HG03066 (cell line): ENCODE measurements at regions not wholly inside any gene's neighbourhood (a gene's known extent, or its start where the extent isn't known, plus 50 kb on each side); places are given as distances from the start of the nearest gene placed in this dataset.
"Not testable (repeated sequence)": the region's sequence is repeated elsewhere in the genome, so short reads cannot be mapped to it uniquely, and the experiment has no call there.

ENCODE experiments used
- ATAC-seq: cut with Tn5 transposase; IDR thresholded peaks from one replicate; pipeline ENCODE4 v1.9.1; 2021; ENCODE audit warnings: low read depth; ENCODE audit not compliant: unreplicated experiment

DNA sequence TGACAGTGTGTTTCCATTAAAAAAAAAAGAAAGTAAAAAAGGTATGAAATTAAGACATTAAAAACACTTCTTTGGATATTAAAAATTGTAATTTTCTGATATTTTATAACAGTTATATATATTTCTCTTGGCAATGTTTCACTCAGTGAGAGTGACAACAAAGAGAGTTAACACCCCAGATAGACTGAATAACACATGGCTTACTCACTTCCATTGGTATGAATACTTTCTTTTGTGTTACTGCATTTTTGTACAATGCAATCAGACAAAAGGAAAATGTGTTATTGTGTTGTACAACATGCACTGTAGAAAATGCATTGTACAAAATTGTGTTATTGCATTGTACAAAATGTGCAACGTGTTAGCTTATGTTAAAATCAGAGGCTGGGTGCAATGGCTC is 676.6 kb upstream of the AMELY start:
- ATAC-seq, result not testable (repeated sequence)

DNA sequence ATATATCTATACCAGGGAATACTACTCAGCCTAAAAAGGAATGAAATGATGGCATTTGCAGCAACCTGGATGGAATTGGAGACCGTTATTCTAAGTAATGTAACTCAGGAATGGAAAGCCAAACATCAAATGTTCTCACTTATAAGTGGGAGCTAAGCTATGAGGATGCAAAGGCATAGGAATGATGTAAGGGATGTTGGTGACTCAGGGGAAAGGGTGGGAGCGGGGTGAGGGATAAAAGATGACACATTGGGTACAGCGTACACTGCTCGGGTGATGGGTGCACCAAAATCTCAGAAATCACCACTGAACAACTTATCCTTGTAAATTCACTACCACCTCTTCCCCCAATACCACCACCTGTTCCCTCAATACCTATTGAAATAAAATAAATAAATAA is 651.0 kb upstream of the AMELY start:
- no peak for ATAC-seq

DNA sequence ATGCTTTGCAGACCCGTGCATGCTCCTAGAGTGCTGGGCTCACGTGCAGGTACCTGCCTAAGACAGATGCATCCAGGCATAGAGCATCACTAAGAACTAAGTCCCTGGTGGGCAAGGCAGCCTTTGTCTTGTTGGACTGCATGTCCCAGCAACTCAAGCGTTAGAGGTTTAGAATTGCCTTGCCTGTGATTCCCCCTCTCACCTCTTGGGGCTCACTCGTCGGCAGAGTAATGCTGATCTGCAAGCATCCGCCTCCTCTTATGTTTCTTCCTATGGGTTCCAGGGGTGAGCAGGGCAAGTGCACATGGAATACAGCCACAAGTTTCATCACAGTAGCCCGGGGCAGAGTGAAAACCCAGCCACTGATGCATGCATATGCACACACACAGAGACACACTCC is 646.1 kb upstream of the AMELY start:
- no peak for ATAC-seq

DNA sequence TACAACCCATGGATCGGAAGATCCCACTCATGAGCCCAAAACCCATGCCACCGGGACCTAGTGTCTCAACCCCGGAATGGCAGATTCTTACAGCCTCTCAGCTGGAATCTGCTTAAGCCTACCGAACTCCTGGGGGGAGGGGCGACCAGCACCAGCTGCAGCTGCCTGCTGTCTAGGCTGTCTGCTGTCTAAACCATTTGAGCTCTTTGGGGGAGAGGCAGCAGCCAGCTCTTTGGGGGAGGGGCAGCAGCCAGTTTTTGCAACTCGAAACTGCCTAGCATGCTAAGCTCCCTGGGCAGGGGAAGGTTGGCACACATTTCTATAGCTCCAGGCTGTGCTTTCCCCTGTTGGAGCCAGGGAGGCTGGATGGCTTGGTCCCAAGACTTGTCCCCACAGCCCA is 643.5 kb upstream of the AMELY start:
- no peak for ATAC-seq

DNA sequence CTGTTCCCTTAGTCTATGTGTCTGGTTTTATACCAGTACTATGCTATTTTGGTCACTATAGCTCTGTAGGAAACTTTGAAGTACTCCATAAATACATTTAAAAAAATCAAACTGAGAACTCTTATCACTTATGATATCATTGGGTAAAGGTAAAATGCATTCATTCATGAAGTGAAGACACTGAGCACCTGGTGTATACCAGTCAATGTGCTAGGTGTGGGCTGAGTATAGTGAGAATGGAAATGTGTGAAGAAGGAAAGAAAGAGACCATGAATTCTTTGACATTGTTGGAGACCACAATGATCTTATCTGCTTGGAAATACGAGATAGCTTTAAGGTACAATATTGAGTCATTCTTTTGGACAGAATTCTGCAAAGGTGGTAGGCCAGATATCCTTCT is 633.5 kb upstream of the AMELY start:
- ATAC-seq, result no peak

DNA sequence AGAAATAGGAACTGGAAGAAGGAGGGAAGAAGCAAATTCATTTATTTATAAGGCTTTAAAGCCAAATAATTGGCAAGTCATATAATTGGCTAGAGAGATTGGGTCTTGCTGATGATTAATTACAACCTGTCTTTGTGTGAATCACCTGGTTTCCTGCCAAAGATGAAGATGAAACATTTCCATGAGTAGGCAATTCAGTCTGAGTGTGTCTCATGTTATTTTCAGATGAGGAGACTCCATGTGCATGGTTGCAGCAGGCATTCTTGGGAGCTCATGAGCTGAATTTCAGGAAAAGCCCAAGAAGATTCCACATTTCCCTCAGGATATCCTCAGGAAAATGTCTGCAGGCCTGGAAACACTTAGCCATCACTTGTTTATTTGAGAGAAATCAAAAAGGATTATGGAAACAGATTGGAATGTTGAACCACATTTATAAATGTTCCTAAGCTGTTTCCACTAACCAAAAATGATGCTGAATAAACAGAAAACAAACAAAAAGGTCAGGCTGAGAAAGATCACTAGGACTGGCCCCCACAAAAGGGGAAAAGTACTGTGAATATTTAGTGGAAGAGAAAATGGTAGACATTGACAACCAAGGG is 632.7 kb upstream of the AMELY start:
- no peak for ATAC-seq

DNA sequence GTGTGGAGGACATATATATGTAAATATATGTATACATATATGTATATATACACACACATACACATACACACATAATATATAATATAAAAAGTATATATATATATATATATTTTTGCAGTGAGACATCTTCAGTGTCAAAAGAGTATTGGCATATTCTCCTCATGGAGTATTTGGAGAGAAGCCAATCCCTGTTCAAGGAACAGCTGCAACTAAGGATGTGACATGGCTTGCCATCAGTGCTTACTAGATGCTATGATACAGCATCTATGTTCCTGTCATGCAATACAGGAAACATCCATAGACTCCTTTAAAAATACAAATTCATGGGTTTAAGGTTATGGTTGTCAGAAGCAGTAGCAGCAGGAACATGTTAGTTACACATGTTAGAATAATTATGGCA is 632.0 kb upstream of the AMELY start:
- ATAC-seq, result no peak

DNA sequence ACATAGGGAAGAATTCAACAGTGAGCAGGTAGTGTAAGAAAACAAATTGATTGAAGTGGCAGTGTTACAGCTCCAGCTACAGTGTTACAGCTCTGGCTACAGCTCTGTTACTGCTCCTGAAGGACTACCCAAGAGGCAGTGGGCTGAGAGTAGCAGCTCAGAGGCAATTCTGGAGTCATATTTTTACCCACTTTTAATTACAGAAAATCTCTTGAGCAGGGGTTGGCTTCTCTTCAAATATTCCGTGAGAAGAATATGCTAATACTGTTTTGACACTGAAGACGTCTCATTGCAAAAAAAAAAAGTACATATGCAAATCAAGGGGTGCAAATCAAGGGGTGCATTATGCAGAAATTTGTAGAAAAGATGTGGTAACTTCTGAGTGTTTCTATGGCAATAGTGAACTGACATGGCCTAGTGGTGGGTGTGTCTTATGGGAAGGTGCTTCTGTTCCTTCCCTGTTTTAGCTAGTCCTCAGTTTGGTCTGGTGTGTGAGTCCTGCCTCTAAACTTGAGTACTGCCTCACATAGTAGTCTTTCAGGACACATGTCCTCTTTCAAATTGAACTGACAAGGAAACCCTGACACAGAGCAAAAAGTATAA is 630.8 kb upstream of the AMELY start:
- ATAC-seq, result no peak

DNA sequence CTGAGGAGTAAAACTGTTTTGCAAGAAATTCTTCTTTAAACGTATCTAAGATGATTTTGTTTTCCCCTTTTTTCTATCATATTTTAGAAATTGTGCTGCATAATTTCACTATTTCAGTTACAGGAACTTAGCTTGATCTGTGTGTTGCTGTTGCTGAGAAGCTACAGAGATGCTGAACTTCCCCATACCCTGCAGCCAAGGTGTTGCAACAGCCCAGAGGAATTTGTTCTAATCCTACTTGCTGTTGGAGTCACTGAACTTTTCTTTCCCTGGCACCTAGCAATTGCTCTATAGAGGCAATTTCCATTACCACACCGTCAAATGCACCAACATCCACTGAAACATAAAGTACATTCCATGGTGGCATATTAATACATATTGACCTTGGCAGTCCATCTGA is 617.8 kb upstream of the AMELY start:
- no peak for ATAC-seq

DNA sequence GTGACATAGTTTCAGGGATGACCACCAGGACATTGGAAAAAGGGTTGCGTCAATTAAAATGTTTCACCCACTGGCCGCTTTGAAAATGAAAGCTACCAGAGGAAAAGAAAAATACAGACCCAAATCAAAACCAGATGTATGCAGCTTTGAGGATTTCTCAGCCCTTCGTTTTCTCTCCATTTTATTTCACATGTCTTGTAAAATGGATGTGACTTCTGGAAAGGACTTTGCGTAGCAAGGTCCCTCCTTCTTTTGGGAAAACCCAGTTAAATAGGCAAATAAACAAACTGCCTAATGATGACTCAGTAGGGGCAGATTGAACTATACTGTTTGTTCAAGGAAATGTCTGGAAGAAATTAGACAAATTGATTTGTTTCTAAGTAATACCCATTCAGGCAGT is 616.0 kb upstream of the AMELY start:
- ATAC-seq, result not testable (repeated sequence)

DNA sequence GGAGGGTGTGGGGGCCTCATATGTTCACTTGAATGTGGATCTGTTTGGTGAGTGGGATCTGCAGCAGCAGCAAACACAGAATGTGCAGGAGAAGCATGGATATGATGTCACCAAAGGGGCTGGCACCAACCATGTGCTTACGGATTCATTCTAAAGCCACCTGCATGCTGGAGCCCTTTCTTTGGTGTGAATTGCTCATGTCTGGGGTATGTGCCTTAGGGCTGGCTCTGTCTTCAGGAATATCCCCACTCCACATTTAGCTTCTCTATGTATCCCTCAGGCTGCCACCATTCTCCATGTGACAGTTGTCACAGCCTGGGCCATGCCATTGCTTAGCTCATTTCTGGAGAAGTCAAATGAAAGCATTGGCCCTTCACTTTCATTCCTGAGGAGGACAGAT is 606.8 kb upstream of the AMELY start:
- no peak for ATAC-seq

DNA sequence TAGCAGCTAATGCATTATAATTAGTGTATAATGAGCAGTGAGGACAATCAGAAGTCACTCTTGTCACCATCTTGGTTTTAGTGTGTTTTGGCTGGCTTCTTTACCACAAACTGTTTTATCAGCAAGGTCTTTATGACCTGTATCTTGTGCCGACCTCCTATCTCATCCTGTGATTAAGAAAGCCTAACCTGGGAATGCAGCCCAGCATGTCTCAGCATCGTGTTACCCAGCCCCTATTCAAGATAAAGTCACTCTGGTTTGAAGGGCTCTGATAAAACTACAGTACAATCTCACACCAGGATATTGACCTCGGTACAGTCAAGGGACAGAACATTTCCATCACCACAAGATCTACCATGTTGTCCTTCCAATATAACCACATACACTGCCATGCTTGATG is 604.7 kb upstream of the AMELY start:
- ATAC-seq, result no peak

DNA sequence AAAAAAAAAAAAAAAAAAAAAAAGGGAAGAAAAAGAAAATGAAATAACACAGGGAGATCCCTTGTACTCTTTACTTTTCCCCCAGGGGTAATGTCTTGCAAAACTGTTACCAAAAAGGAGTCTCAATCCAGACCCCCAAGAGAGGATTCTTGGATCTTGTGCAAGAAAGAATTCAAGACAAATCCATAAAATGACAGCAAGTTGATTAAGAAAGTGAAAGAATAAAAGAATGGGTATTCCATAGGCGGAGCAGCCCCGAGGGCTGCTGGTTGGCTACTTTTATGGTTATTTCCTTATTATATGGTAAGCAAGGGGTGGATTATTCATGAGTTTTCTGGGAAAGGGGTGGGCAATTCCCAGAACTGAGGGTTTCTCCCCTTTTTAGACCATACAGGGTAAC is 604.3 kb upstream of the AMELY start:
- ATAC-seq, result no peak

DNA sequence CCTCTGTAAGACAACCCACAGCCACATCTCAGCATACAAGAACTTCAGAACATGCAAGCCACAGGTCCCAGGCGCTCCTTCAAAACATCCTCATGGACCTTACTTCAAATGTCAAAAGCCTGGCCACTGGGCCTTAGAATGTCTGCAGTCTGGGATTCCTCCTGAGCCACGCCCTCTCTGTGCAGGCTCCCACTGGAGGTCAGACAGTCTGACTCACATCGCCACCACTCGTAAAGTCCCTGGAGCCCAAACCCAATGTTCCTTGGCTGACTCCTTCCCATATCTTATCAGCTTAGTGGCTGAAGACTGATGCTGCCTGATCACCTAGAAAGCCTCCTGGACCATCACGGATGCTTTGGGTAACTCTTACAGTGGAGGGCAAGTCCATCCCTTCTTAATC is 591.3 kb upstream of the AMELY start:
- ATAC-seq, result no peak

DNA sequence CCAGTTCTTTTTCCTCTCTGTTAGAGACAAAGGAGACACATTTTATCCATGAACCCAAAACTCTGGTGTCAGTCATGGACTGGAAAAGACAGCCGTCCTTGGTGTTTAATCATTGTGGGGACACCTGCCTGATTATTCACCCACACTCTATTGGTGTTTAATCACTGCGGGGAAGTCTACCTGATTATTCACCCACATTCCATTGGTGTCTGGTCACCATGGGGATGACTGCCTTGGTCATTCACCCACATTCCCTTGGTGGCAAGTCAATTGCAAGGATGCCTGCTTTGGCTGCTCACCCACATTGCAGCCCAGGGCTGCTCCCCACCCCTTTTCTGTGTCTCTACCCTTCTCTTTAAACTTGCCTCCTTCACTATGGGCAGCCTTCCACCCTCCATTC is 589.7 kb upstream of the AMELY start:
- ATAC-seq, result no peak

DNA sequence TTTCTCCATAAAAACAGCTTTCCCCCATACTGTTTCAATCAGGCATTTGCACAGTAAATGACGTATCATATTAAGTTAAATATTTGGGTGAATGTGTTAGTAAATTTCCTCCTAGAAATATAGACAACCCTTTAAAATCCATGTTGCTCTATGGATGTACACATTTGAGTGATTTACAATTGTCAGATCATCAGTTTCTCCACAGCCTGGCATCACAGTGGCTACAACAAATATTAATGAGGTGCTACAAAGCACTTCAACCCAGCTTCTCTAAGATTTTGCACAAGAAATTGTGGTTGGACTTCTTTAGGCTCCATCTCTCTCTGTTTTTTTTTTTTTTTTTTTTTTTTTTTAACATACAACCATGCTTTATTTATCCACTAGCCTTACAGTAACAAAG is 584.4 kb upstream of the AMELY start:
- no peak for ATAC-seq

DNA sequence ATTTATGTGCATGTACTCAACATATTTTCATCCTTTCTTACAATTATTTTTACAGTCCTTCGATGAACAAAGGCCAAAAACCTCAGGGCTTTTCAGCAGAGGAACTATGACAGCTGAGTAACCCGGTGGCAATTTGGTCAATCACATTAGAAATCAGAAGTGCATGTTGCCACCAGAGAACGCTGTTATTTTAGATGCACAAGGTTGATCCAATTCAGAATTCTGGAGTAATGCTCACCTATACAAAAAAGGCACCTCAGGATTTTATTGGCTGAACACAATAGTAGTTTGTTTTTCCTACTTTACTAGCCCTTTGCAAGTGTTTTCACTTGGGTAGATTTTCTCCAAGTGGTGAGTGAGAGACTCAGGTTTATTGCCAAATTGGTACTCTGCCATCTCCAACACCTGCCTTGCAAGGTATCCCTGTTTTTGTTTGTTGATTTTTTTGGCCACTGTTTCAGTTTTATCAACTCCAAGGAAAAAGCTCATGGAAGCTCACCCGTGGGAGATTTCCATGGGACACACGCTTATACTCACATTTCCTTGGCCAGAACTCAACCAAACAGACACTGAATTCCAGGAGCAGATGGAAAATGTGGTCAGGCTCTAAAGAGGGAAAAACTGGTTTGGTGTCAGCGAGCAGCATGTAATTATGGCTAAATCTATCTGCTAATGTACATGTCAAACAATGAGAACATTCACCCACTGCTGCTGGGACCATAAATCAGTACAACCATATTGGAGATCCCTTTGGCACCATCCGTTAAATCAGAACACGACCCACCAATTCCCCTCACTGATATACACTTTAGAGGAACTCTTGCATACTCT is 573.1 kb upstream of the AMELY start:
- not testable (repeated sequence) for ATAC-seq

DNA sequence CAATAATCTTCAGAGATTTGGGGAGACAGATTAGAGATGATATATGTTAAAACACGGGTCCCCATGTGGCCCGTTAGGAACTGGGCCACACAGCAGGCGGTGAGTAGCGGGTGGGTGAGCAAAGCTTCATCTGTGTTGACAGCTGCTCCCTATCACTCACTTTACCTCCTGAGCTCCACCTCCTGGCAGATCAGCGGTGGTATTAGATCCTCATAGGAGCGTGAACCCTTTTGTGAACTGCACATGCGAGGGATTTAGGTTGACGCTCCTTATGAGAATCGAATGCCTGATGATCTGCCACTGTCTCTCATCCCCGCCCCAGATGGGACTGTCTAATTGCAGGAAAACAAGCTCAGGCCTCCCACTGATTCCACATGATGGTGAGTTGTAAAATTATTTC is 560.4 kb upstream of the AMELY start:
- no peak for ATAC-seq

DNA sequence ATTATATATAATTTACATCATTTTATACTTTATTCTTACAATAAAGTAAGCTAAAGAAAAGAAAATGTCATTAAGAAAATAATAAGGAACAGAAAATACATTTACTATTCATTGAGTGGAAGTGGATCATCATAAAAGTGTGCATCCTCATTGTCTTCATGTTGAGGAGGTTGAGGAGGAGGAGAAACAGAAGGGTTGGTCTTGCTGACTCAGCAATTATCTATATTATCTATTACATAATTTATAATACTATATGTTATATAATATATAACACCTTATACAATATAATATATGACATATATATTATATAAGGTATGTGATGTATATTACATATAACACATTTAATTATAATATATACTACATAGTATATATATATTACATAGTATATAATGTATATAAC is 558.5 kb upstream of the AMELY start:
- ATAC-seq, result no peak

DNA sequence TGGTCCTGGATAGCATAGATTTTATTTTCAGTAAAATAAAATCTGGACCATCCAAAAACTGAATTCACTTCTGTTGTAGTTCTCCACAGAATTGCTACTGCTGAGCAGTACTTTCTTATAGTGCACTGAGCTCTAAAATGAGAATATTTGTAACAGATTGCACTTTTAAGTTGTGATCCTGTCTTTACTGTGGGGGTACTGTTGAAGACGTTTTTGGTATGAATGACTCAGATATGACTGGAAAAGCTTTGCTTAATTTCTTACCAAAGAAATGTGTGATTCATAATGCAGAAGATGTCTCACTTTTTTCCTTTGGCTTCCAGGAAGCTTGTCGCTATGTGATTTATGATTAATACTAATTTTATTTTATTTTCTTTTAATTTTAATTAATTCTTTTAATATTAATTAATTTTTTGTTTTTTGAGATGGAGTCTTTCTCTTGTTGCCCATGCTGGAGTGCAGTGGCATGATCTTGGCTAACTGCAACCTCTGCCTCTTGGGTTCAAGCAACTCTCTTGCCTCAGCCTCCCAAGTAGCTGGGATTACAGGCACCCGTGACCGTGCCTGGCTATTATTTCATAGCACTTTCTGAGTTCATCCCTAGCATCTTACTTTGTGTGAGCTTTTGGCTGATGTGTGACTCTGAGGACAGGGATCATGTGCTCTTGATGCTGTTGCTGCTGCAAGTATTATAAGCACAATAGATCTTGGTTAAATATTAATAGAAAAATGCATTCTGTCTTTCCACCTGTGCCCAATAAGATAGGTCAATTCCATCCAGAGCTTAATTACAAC is 557.6 kb upstream of the AMELY start:
- ATAC-seq, result no peak

DNA sequence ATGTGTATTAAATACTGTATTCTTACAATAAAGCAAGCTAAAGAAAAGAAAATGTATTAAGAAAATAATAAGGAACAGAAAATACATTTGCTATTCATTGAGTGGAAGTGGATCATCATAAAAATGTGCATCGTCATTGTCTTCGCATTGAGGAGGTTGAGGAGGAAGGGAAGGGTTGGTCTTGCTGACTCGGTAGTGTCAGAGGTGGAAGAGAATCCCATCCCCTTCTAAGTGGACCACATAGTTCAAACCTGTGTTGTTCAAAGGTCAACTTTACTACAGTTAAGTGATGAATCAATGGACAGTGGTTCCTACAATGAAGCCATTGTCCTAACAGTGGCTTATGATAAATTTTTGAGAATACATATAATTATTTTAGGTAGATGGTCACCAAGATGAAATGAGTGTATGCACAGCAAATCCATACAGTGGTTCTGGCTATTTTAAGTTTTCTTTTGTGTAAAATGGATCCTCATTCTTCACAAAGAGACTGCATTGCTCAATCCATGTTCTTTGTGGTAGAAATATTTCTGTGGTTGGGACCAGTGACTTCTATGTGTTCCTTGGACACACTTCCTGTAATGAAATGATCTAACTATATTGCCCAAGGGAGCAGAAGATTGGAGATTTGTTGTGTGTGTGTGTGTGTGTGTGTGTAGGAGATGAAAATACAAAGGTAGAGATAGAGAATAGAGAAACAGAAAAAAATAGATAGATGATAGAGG is 556.4 kb upstream of the AMELY start:
- no peak for ATAC-seq
